HG03196 (cell line): ENCODE measurements at regions not wholly inside any gene's neighbourhood (a gene's known extent, or its start where the extent isn't known, plus 50 kb on each side); places are given as distances from the start of the nearest gene placed in this dataset.
"Not testable (repeated sequence)": the region's sequence is repeated elsewhere in the genome, so short reads cannot be mapped to it uniquely, and the experiment has no call there.

Experiments
- ATAC-seq: cut with Tn5 transposase; IDR thresholded peaks from one replicate; pipeline ENCODE4 v1.9.1; 2021; ENCODE audit not compliant: unreplicated experiment

DNA sequence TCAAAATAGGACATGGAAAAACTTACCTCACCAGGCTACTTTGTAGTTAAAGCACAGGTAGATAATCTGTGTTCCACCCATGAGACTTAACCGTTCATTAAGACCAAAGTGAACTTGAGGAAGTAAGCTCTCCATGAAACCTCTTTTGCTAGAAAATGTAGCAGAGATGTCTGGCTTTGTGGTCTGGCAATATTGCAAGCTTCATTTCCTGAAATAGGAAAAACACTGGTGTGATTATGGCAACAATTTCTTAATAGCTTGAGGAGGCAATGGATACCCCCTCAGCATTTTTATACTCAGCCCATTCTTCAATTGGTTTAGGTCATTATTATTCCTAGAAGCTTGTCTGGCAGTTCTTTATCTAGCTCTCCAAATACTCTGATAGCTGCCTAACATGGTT is 957.3 kb downstream of the IGSF11 start:
- ATAC-seq, result no peak

DNA sequence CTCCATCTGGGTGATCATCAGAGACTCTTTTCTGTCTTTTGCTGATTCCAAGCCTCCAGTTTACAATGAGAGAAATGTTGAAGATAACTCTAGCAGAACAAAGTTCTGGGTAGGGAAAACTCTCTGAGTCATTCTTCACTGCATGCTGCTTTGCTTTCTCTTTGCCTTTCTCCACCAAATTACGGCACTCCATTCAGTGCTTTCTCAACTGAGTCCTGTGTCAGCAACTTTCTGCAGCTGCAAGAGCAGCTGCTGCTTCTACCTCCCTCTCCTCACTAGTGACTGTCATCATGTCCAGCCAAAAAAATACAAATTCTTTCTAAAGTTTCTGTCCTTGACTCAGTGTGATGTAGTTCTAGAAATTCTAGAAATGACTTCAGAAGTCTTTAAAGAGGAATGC is 953.8 kb downstream of the IGSF11 start:
- no peak for ATAC-seq

DNA sequence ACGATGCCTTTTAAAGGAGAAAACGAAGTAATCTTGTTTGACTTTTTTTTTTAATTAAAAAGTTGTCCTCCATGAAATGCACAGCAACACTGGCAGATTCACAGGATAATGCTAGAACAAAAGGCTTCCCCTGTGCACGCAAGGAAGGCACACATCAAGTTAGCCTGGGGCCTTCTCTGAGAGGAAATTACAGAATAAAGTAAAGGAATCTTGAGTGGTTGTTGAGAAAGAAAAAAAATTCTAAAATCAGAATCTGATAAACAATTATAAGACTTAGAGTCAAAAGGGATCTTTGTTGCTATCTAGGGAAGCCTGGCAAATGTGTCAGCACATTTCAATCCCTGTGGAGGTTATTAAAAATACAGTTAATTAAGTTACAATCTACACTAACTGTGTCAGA is 946.0 kb downstream of the IGSF11 start:
- ATAC-seq, result no peak

DNA sequence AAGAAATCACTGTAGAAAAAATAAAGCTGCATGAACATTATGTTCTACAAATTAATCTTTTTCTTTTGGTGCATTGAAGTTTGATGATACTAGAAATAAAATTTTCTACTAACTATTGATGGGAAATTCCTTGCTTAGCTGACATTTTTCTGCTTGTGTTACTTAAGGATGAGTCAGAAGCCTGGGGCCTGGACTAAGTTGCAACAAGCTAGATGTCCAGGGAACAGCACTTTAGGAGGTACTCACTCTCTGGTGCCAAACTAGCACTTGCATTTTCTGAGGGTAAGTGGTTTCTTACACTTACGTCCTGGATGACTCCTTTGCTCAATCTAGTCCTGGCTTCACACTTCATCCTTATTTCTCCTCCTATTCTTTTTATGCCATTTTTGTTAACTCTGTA is 945.1 kb downstream of the IGSF11 start:
- no peak for ATAC-seq

DNA sequence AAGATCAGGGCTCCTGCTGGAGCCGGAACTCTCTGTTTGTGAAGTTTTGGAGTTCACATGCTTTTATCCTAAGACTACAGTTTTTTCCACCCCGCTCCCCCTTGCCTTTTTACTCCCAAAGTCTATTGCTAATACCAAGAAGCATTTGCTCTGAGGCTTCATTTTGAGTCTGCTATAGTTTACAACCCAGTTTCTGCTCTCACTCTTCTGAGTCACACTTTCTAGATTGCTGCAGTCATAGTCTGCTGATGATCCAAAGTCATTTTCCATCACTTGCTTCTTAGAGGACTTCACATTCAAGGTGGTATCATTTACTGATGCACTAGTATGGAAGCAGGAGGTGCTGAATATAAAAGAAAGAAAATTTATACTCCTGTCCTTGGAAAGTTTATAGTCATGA is 937.4 kb downstream of the IGSF11 start:
- no peak for ATAC-seq

DNA sequence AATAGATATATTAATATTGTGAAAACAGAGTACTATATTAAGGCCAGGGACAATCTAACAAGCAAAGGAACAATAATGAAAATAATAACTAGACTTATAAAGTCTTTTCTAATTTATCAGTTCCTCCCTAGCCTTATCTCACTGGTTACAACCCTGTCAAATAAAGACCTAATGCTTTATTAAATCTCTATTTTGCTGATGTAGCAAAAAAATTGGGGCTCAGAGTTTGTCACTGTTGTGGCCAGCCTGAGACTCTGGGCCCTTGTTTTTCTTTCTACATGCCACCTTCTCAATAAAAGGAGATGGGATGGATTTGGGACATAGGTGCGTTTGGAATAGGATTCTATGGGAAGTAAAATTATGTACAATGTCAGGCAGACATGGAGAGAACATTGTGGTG is 937.0 kb downstream of the IGSF11 start:
- no peak for ATAC-seq

DNA sequence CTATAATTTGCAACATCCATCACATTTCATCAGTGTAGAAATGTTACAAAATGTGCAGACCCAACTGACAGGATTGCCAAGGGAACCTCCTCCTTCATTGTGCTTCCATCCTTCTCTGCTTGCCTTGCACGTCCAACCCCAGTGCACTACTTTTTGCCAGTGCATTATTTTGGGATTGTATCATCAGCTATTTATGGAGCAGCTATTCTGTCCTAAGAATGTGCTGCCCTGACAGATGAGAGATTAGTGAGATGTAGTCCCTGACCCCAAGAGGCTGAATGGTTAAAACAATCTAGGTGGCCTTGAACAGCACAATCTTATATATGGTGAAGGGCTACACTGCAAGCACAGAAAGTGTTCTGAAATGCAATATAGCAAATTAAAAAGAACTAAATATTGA is 935.8 kb downstream of the IGSF11 start:
- no peak for ATAC-seq

DNA sequence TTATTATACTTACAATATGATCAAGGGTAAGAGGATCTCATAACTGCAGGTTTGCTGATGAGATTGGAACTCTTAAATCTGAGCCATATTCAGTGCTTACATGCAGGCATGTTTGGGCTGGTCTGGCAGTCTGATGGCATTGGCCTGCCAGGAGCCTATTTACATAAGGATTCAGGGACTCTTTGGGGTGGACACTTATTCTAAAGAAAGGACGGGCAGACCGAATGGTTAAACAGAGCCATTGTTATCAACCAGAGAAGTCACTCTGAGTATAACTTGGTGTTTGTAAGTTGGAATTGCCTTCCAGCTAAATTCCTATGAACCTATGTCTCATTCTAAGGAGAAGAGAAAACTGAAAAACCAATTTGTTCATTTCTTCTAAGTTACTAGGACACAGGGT is 932.8 kb downstream of the IGSF11 start:
- no peak for ATAC-seq

DNA sequence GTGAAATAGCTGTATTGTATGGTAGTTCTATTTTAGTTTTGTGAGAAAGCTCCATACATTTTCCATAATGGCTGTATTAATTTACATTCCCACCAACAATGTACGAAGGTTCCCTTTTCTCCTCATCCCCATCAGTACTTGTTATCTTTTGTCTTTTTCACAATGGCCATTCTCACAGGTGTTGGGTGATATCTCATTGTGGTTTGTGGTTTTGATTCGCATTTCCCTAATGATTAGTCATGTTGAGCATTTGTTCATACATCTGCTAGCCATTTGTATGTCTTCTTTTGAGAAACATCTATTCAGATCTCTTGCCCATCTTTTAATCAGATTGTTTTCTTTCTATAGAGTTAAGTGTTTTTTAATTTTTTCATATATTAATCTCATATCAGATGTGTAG is 931.9 kb downstream of the IGSF11 start:
- no peak for ATAC-seq

DNA sequence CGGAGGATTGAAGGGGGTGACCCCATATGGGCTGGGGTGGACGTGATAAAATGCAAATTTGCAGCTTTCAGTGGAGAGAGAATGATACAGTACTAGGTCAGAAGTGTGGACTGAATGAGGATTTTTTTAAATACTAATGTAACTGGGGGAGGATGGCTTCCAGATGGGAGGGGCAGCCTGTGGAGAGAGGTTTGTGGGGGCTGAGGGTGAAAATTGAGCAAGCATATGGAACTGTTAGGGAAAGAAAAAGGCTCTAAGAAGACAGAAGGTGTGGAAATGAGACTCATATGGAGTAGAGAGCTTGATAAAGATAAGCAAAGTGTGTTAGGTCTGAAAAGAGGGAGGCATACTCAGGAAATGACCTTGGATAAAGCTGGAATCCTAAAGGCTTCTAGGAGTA is 926.4 kb downstream of the IGSF11 start:
- no peak for ATAC-seq

DNA sequence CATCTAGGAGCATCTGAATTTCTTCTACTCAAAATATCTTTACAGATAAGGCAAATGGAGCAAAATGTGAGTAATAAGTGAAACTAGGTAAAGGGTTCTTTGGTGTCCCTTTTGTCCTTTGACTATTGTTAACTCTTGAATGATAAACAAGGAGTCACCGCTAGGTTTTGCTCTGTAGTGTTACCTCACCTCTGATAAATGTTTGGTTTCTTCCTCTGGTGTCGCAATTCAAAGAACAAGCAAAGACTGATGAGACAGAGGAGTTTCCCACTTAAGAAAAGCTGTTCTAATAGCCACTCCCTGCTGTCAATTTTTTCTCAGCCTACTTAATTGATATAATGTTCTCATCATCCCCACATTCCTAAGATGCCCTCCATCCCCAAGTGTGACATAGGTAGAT is 925.9 kb downstream of the IGSF11 start:
- no peak for ATAC-seq

DNA sequence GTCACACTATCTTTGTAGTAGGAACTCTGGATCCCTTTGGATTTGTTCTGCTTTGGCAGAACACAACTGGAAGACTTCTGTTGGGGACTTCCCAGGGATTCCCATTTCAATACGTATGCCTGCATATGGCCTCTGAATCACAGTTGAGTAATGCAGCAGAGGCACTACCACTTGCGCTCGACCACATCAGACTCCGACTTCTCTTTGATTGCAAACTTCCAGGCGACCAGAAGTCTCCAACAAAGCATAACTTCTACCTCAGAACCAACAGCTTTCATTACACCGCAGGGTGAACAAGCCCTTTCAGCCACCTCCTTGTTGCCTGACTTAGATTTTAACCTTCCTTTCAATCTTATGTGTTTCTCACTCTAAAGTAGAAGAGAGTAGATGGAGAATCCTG is 924.4 kb downstream of the IGSF11 start:
- no peak for ATAC-seq

DNA sequence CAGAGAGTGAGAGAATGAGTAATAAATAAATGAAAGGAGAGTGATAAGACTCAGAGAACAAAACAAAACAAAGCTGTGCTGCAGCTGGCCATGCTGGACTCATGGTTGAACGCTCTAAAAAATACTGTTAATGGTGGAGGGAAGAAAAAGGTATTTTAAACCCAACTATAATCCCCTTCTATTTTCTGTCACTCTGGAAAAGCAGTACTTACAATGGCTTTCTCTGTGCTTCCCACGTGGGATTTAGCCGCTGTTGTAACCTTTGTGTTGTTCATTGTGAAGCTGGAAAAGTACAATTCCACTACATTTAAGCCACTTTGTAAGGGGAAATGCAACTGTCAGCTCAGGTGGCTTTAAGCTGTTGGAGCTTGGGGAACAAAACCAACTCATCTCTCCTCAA is 917.7 kb downstream of the IGSF11 start:
- ATAC-seq, result no peak

DNA sequence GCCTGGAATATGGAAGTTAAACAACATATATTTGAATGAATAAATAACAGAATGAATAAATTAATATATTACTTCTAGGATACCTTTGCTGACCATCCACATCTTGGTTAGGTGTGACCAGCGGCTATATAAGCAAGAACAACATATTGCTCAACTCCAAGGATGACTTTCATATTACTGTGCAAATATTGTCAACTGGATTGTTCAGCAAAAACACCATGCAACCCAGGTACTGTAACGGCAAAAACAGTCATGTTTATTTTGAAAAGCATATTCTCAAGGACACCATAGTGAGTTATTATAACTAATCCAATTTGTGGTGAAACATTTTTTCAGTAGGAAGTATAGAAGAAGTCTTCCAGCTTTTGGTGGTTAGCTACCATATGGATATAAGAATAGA is 907.9 kb downstream of the IGSF11 start:
- ATAC-seq, result no peak

DNA sequence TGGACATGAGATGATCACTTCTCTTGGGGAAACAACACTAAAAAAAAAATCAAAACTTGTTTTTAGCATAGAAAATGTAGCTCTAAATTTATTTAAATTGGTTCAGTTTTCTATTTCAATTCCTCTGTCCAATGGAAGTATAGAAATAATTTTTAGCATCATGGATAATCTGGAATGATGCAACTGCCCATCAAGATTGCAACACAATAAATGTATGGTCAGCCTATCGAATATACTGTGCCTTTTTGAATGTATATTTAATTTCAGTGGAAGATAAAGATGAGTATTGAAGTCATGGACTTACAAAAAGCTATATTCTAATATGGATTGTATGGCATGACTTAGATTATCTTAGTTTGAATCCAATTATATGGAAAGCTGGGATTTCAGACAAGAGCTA is 906.7 kb downstream of the IGSF11 start:
- no peak for ATAC-seq

DNA sequence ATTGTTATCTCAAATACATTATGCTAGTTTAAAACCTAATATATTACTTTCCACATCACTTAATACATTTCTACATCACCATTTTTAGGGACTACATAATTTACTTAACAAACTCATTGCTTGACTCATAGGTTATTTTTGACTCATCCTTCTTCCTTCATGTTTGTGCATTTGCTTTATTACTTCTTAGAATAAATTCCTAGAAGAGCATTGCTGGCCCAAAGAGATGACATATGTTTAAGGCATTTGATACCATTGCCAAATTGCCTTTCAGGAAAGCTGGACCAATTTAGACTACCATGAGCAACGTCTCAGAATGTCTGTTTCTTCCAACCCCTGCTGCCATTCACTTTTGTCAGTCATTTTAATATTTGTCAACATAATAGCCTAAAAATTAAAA is 905.8 kb downstream of the IGSF11 start:
- ATAC-seq, result no peak

DNA sequence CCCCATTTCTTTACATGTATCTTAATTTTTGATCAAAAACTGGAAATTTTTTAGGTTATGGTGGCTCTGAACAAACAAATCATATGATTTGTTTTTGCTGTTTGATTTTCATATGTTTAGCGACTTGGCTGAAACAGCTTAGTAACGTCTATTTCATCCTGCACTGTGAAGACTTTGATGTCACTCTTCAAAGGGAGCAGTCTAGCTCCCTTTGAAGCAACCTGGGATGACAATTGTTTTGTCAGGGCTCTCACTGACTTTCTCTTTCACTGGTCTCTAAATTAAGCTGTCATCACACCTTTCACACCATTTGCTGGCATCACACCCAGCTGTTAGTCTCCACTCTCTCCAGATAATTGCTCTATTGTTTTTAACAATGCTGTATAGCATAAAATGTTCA is 896.9 kb downstream of the IGSF11 start:
- no peak for ATAC-seq

DNA sequence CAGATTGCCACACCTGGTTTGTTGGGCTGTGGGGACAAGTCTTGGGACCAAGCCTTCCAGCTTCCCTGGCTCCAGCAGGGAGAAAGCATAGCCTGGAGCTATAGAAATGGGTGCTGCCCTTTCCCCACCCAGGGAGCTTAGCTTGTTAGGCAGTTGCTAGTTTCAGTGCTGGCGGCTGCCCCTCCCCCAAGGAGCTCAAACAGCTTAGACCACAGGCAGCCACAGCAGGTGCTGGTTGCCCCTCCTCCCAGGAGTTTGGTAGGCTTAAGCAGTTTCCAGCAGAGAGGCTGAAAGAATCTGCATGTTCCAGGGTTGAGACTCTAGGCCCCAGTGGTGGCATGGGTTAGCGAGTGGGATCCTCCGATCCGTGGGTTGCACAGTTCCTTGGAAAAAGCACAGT is 889.7 kb downstream of the IGSF11 start:
- ATAC-seq, result no peak

DNA sequence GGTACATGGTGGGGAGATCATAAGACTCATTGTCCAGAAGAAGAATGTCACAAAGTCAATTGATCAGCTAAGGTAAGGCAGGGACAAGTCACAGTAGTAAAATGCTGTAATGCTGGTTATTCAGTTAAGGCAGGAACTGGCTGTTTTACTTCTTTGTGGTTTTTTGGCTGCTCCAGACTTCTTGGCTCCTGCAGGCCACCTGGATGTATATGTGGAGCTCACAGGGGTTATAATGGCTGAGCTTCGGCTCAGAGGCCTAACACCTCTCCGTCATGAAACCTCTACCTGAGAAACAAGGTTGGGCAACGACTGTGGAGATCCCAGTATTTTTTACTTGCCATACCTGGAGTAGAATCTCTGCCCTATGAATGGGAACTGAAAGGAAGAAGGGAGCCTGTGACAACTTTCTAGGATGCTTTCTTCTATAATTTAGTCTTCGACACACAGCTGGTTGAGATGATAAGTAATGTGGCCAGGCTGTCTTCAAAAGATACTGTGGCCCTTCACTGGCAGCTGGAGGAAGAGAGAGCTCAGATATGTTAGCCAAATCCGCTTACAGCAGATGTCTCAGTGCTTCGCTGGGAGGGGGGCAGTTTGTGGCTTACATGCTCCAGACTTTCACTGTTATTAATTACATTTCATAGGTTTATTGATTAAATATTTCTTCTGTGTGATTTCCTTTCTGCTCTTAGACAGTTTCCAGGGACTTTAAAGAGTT is 887.8 kb downstream of the IGSF11 start:
- ATAC-seq, result no peak

DNA sequence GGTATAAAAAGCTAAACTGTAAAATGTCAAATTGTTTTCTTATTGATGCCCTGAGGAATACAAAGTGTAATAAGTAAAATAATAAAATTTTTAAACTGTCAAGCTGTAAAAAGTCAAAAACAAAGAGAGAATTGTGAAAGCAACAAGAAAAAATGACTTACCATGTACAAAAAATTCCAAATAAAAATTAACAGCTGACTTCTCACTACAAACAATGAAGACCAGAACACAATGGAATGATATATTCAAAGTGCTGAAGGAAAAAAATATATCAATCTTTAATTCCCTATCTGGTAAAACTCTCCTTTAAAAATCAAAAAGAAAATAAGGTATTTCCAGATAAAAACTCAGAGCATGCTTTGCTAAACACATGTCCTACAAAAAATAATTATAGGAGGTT is 883.5 kb downstream of the IGSF11 start:
- ATAC-seq, result no peak

DNA sequence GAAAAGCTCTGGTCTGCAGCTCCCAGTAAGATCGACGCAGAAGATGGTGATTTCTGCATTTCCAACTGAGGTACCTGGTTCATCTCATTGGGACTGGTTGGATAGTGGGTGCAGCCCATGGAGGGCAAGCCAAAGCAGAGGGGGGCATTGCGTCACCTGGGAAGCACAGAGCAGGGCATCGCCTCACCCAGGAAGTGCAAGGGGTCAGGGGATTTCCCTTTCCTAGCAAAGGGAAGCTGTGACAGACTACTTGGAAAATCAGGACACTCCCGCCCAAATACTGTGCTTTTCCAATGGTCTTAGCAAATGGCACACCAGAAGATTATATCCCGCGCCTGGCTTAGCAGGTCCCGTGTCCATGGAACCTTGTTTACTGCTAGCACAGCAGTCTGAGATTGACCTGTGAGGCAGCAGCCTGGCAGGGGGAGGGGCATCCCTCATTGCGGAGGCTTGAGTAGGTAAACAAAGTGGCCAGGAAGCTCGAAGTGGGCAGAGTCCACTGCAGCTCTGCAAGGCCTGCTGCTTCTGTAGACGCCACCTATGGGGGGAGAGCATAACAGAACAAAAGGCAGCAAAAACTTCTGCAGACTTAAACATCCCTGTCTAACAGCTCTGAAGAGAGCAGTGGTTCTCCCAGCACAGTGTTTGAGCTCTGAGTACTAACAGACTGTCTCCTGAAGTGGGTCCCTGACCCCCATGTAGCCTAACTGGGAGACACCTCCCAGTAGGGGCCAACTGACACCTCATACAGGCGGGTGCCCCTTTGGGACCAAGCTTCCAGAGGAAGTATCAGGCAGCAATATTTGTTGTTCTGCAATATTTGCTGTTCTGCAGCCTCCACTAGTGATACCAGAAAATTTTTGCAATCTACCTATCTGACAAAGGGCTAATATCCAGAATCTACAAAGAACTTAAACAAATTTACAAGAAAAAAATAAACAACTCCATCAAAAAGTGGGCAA is 871.7 kb downstream of the IGSF11 start:
- not testable (repeated sequence) for ATAC-seq

DNA sequence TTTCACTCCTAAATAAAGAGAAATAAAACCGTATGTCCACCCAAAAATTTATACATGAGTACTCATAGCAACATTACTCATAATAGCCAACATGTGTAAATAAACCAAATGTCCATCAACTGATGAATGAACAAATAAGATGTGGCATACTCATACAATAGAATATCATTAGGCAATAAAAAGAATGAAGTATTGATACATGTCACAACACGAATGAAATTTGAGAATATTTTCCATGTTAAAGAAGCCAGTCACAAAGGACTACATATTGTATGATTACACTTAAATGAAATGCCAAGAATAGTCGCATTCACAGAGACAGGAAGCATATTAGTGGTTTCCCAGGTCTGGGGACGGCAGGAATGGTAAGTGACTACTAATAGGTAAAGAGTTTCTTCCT is 869.2 kb downstream of the IGSF11 start:
- no peak for ATAC-seq
